ENCODE measurements at regions not wholly inside any gene's neighbourhood (a gene's known extent, or its start where the extent isn't known, plus 50 kb on each side); places are given as distances from the start of the nearest gene placed in this dataset.

DNA sequence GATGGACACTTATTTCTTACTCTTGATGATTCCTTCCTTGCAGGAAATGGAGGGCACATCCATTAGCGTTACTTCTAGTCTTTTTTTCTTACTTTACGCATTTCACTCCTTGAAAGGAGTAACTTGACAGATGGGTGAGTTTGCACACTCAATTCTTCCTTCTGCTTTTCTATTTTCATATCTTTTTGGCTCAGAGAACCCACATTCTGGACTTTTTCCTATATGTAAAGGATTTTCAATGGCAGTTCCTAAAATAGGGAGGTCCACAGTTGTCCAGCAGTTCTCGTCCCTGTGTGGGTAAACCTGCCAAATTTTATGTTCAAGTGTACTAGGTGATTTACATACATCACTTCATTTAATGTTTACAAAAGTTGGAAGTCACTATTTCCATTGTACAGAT lies 440.0 kb upstream of the KIRREL3 start:
- intact Hi-C loops (cut with DNase I), result no loop called here
- H3K4me1 ChIP-seq, result no peaks in the 10 kb centered on the region
- no peak overlapping the region for H3K4me3 ChIP-seq
- ATAC-seq (no peak), DNase-seq (no peak)
- no peak overlapping the region for H3K27ac ChIP-seq
- no peaks in the 10 kb centered on the region for H3K27me3 ChIP-seq
- TF ChIP-seq, protein P1, sequence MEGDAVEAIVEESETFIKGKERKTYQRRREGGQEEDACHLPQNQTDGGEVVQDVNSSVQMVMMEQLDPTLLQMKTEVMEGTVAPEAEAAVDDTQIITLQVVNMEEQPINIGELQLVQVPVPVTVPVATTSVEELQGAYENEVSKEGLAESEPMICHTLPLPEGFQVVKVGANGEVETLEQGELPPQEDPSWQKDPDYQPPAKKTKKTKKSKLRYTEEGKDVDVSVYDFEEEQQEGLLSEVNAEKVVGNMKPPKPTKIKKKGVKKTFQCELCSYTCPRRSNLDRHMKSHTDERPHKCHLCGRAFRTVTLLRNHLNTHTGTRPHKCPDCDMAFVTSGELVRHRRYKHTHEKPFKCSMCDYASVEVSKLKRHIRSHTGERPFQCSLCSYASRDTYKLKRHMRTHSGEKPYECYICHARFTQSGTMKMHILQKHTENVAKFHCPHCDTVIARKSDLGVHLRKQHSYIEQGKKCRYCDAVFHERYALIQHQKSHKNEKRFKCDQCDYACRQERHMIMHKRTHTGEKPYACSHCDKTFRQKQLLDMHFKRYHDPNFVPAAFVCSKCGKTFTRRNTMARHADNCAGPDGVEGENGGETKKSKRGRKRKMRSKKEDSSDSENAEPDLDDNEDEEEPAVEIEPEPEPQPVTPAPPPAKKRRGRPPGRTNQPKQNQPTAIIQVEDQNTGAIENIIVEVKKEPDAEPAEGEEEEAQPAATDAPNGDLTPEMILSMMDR (IDR thresholded peaks at IDR 0.05), result no peak
- H3K36me3 ChIP-seq, result no peaks in the 10 kb centered on the region
- no peaks in the 10 kb centered on the region for H3K9me3 ChIP-seq

DNA sequence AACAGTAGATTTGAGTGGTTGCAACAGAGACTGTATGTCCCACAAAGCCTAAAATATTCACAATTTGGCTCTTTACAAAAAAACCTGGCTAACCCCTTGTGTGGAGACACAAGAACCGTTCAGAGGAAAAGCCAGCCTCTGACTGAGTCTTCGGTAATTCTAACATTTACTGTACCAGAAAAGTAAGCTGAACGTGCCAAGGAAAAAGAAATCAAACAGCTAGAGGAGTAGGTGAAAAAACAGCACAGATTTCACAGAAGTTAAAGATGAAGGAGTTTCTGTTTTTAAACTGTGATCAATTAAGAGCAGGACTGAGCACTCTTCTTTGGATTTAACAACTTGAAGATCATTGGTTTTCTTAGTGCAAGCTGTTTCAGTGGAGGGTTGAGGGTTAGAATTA lies 424.7 kb upstream of the KIRREL3 start:
- Histone ChIP-seq H3K27ac (no peak overlapping the region), H3K27me3 (no peaks in the 10 kb centered on the region), H3K4me3 (no peak overlapping the region), H3K9me3 (peaks cover 0 to 1% of the 10 kb centered on the region in 2 donors), H3K4me1 (no peaks in the 10 kb centered on the region), H3K36me3 (no peaks in the 10 kb centered on the region)
- ATAC-seq (no peak), DNase-seq (no peak)
- TF ChIP-seq, protein P1 (IDR thresholded peaks at IDR 0.05), result no peak
- intact Hi-C loops (cut with DNase I), result no loop called here

DNA sequence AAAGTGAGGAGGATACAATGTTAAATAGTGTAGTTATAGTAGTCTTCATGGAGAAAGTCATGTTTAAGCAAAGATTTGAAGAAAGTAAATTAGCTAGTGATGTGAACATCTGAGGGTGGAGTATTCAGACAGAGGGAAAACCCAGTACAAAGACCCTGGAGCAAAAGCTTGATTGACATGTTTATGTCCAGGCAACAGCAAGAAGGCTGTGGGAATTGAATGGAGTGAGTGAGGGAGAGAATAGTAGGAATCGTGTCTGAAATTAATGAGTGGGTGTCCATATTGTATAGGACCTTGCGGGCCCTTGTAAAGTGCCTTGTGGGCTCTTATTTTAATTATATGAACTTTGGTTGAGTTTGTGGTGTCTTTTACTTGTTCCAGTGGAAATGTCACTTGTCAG lies 424.1 kb upstream of the KIRREL3 start:
- ATAC-seq, result no peak
- Histone ChIP-seq H3K36me3 (no peaks in the 10 kb centered on the region), H3K27me3 (no peaks in the 10 kb centered on the region), H3K4me3 (no peak overlapping the region), H3K27ac (no peak overlapping the region), H3K4me1 (no peaks in the 10 kb centered on the region), H3K9me3 (peaks cover 0 to 1% of the 10 kb centered on the region in 2 donors)
- TF ChIP-seq, protein P1 (IDR thresholded peaks at IDR 0.05), result no peak
- intact Hi-C loops (cut with DNase I), result no loop called here
- no peak for DNase-seq

DNA sequence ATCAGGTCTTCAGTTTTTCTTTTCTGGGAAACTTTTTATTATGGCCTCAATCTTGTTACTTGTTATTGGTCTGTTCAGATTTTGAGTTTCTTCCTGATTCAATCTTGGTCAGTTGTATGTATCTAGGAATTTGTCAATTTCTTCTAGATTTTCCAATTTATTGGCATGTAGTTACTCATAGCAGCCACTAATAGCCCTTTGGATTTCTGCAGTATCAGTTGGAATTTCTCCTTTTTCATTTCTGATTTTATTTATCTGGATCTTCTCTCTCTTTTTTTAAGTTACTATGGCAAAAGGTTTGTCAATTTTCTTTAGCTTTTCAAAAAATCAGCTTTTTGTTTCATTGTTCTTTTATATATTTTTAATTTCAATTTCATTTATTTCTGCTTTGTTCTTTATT lies 419.6 kb upstream of the KIRREL3 start:
- intact Hi-C loops (cut with DNase I), result no loop called here
- H3K27ac ChIP-seq, result no peak overlapping the region
- DNase-seq (no peak), ATAC-seq (no peak)
- no peaks in the 10 kb centered on the region for H3K27me3 ChIP-seq
- peaks cover 0 to 1% of the 10 kb centered on the region in 2 donors for H3K9me3 ChIP-seq
- H3K36me3 ChIP-seq, result no peaks in the 10 kb centered on the region
- H3K4me3 ChIP-seq, result no peak overlapping the region
- TF ChIP-seq, protein P1 (IDR thresholded peaks at IDR 0.05), result no peak
- no peaks in the 10 kb centered on the region for H3K4me1 ChIP-seq

DNA sequence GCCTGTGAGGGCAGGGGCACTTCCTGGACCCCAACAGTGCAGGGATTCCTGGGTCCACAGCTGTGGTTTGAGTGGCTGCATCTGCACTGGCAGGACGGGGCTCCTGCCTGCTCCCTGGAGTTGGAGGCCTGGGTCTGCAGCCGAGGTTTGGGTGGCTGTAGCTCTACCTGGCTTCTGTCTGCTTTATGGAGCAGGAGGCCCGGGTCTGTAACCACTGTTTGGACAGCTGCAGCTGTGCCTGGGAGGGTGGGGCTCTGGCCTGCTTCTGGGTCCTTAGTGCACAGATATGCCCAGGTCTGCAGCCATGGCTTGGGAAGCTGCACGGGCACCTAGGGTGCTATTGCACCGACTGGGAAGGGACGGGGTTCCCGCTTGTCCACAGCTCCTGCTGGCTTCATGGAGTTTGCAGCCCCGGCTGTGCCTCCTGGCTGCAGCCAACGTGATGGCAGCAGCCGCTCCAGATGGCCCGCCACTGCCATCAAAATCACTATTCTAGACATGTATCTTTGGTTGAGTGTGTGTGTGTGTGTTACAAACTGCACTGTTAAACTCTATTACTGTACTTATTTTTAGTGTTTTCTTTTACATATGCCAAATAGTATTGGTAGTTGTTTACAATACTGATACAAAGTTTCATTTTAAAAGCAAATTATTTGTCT lies 412.3 kb upstream of the KIRREL3 start:
- peaks cover 0 to 31% of the 10 kb centered on the region in 2 donors for H3K9me3 ChIP-seq
- no peak overlapping the region for H3K4me3 ChIP-seq
- TF ChIP-seq, protein P1 (IDR thresholded peaks at IDR 0.05), result no peak
- no peaks in the 10 kb centered on the region for H3K4me1 ChIP-seq
- DNase-seq (no peak), ATAC-seq (no peak)
- no peaks in the 10 kb centered on the region for H3K27me3 ChIP-seq
- intact Hi-C loops (cut with DNase I), result no loop called here
- H3K36me3 ChIP-seq, result no peaks in the 10 kb centered on the region
- no peak overlapping the region for H3K27ac ChIP-seq
